ENCODE measurements at regions not wholly inside any gene's neighbourhood (a gene's known extent, or its start where the extent isn't known, plus 50 kb on each side); places are given as distances from the start of the nearest gene placed in this dataset.

DNA sequence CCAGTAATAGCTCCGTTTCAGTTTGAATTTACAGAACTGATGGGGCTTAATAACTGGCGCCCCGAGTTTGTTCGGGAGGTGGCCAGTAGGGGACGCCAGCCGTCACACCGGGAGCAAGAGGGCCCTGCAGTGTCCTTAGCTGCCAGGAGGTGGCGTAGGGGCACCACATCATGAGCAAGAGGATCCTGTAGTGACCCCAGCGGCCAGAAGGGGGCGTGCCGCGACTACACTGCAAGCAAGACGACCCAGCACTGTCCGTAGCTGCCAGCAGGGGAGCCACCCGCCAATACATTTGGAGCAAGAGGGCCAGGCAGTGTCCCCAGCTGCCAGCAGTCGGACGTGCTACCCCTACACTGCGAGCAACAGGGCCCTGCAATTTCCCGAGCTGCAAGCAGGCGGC is 663.7 kb upstream of the B3GAT1 start:
- DNase-seq (ENCODE audit: low spot score) (peak; percentile 28), FAIRE-seq (no peak)

- FAIRE-seq (no peak), DNase-seq (ENCODE audit: low spot score) (no peak)
Measured at GRCh38 chr11:135074397-135074998, 662.5 kb upstream of the B3GAT1 start.

DNA sequence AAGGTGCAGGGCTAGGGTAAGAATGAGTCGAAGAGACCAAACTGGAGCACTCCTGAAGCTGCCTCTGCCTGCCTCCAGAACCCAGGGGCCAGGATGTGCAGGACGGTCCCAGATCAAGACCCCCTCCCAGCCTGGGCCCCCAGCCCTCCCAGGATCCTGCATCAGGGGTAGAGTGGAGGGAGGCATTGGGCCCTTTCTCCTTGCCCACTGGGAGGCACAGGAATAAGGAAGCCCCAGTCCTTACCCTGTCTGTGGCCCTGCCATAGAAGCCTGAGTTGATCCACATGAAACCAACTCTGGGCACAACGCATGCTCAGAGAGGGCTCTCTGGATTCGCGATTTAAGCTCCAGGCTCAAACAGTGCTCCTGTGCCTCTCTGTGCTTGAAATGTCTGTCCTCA is 661.8 kb upstream of the B3GAT1 start:
- no peak for DNase-seq (ENCODE audit: low spot score)

DNA sequence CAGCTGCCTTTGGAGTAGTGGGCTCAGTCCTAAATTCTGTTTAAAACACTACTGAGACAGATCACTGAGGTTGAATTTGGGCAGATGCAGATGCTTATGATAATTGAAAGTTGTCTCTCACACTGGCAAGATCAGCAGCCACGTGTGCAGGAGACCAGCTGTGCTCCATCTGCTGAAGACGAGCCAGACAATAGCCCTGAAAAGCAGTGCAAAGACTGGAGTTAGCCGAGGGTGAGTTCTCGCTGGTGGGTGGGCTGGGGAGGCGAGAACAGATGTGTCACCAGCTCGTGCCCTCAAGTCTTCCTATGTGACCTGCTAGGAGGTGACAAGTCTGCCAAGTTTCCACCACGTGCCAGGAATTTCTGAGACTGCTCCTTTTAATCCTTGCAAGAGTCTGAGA is 661.3 kb upstream of the B3GAT1 start:
- FAIRE-seq: no peak
- DNase-seq (ENCODE audit: low spot score): no peak

More for the DNA sequence above, 661.8 kb upstream of the B3GAT1 start:
- no peak for FAIRE-seq

GRCh38 chr11:135069890-135070289 is 657.8 kb upstream of the B3GAT1 start:
- no peak for FAIRE-seq
- DNase-seq (ENCODE audit: low spot score): peak; percentile 14

GRCh38 chr11:135069063-135069462 is 657.0 kb upstream of the B3GAT1 start:
- FAIRE-seq (no peak), DNase-seq (ENCODE audit: low spot score) (no peak)

GRCh38 chr11:135062994-135063393 is 651.0 kb upstream of the B3GAT1 start:
- no peak for DNase-seq (ENCODE audit: low spot score)

GRCh38 chr11:135061166-135061565 is 649.1 kb upstream of the B3GAT1 start:
- DNase-seq (ENCODE audit: low spot score) (no peak), FAIRE-seq (no peak)

More at GRCh38 chr11:135062994-135063393, 651.0 kb upstream of the B3GAT1 start:
- FAIRE-seq: no peak

- FAIRE-seq: no peak
- no peak for DNase-seq (ENCODE audit: low spot score)
Measured at GRCh38 chr11:135046986-135047385, 634.9 kb upstream of the B3GAT1 start.

- DNase-seq (ENCODE audit: low spot score) (no peak), FAIRE-seq (no peak)
Measured at GRCh38 chr11:135046556-135046955, 634.5 kb upstream of the B3GAT1 start.

DNA sequence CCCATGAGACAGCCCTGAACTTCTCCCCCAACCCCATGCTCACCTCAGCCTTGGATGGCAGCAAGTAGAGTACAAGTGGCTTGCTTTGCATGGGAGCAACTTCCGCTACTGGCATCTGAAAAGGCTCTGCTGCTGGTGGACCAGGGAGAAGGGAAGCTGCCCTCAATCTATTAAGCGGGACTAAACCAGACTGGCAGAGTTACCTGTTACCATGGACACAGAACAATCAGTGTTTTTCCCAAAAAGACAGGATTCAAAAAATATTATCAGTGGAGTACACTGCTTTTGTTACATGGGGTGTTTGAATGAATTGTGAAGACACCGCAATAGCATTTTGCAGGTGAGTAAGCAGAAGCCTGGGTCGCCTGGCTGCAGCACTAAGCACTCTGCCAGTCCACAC is 631.4 kb upstream of the B3GAT1 start:
- DNase-seq (ENCODE audit: low spot score): no peak
- no peak for FAIRE-seq

DNA sequence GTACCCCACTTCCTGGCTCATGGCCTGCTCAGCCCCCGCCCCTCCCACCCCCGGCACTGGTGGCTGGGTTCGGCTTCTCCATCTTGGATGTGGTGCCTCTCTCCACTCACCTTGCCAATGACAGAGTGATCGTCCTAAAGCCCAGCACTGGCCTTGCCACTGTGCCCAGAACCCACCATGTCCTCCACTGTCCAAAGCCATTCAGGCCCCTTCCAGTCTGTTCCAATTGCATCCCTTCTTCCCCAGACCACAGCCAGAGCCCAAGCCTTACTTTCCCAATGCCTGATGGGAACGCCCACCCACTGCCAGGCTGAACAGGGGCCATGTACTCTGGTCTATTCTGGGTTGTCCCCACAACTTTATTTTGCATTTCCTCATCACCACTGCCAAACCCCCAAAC is 625.8 kb upstream of the B3GAT1 start:
- DNase-seq (ENCODE audit: low spot score): no peak
- FAIRE-seq: no peak

DNA sequence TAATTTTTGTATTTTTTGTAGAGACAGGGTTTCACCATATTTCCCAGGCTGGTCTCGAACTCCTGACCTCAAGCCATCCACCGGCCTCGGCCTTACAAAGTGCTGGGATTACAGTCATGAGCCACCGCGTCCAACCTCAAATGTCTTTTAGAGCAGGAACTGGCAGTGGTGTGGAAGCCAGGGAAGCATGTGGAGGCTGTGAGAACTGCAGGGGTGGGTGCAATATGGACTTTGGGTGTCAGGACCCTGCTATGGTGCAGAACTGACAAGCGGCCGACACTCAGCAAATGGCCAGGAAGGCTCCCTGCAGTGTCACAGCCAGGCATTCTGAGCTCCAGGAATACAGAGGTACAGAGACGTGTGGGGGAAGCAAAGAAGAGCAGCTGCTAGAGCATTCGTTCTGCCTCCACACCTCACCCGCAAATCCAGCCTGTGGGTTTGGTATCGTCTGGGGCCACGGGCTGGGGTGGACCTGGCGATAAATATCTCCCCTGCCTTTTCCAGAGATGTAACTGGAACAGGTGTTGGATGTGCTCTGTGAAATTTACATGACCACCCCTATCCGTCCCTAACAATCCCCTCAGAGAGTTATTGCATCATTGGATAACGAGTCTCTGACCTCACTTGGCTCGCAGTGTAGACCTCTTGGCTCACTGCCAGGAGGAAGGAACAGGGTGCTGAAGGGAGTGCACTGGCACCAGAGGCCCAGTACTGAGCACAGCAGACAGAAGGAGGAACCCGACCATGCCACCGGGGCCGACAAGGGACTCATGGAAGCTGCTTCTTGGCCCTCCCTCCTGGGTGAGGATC is 624.7 kb upstream of the B3GAT1 start:
- no peak for FAIRE-seq
- DNase-seq (ENCODE audit: low spot score): no peak

- DNase-seq (ENCODE audit: low spot score) (no peak), FAIRE-seq (no peak)
Measured at GRCh38 chr11:135035282-135035681, 623.2 kb upstream of the B3GAT1 start.

DNA sequence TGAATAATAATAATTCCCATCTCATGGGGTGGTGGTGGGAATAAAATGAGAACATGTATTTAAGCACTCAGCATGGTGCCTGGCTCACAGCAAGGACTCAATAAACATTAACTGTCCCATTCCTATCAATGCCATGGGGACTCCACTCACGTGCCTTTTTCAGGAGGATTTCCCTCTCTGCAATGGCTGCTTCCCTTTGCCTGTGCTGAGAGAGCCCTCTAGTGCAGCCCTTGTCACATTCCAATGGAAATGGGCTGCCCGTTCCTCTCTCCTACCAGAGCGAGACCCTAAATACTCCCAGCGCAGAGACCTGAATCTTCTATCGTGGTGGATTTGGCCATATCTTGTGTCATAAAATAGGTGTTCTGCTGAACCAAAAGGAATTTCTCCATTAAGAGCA is 621.5 kb upstream of the B3GAT1 start:
- FAIRE-seq: no peak

GRCh38 chr11:135031205-135031989 is 619.4 kb upstream of the B3GAT1 start:
- no peak for DNase-seq (ENCODE audit: low spot score)
- FAIRE-seq: no peak

More for the DNA sequence above, 621.5 kb upstream of the B3GAT1 start:
- DNase-seq (ENCODE audit: low spot score): no peak

- DNase-seq (ENCODE audit: low spot score) (no peak), FAIRE-seq (no peak)
Measured at GRCh38 chr11:135027461-135027860, 615.4 kb upstream of the B3GAT1 start.

- FAIRE-seq: no peak
- no peak for DNase-seq (ENCODE audit: low spot score)
Measured at GRCh38 chr11:135023499-135023898, 611.5 kb upstream of the B3GAT1 start.

- DNase-seq (ENCODE audit: low spot score) (no peak), FAIRE-seq (no peak)
Measured at GRCh38 chr11:135022454-135022853, 610.4 kb upstream of the B3GAT1 start.

DNA sequence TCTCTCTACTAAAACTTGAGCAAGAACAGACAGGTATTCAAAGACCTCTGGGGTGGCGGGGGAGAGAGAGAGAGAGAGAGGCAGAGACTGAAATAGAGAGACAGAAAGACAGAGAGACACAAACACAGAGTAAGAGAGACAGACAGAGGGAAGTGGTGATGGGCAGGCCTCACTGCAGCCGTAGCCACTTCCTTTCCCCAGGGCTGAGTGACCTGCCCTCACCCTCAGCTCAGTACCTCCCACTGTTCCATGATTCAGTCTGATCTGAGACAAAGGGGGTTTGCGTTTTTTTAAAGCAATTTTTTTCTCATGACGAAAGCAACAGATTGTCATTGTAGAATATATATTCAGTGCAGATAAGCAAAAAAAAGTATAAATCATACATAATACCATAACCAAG is 607.9 kb upstream of the B3GAT1 start:
- no peak for FAIRE-seq

GRCh38 chr11:135019343-135019871 is 607.4 kb upstream of the B3GAT1 start:
- no peak for DNase-seq (ENCODE audit: low spot score)
- FAIRE-seq: no peak

More for the DNA sequence above, 607.9 kb upstream of the B3GAT1 start:
- DNase-seq (ENCODE audit: low spot score): no peak

GRCh38 chr11:135017296-135017695 is 605.3 kb upstream of the B3GAT1 start:
- DNase-seq (ENCODE audit: low spot score) (no peak), FAIRE-seq (no peak)
